Right kidney (tissue), 1 donor: ENCODE measurements at regions not wholly inside any gene's neighbourhood (a gene's known extent, or its start where the extent isn't known, plus 50 kb on each side); places are given as distances from the start of the nearest gene placed in this dataset.
A peak's percentile ranks its signal among the peaks of the same experiment; 100 is the strongest.
"Not testable (repeated sequence)": the region's sequence is repeated elsewhere in the genome, so short reads cannot be mapped to it uniquely, and the experiment has no call there.

Experiments
- DNase-seq: peaks from one replicate; pipeline ENCODE4 v3.0.0-alpha.2; 2016

DNA sequence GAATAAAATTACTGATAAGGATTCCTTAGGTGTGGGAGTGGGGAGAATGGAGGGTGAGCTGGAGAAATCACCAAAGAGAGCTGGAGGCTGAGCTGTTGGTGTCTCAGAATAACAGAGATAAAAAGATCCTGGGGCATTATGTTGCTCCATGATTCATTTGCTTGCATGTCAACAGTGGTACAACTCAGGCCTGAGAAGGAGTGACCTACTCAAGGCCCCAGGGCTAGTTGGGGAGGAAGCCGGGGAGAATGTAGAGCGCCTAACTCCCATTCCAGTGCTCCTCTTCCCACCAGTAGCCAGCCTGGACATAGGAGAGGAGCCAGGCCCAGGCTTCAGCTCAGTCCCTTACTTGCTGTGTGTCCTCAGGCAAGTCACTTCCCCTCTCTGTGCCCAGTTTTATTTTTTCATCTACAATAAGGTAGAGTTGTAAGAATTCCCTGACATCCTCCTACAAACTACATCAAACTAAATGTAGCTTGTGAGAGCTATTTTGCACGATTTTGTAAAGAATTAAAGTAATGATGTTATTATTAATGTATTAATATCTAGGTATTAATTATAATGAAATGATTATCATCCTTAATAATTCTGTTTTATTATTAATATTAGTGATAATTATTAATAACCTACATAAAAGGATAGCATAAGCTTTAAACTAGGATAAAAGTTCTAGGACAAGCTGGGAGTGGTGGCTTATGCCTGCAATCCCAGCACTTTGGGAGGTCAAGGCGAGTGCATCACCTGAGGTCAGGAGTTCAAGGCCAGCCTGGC is 250.9 kb upstream of the SULF2 start:
- DNase-seq: no peak

DNA sequence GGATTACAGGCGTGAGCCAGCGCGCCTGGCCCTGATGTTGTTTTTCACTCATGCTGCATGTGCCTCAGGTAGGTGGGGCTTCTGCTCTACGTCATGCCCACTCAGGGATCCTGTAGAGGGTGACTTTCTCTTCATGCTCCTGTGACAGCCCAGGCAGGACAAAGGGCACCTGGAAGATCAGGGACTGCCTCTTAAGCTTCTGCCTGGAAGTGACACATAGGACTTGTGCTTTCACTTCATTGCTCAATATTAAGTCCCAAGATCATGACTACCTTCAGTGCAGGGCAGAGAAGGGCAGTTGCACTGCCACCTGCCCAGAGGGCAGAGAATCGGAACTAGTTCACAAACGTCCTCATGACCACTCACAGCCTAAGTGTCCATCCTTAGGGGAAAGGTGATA is 249.5 kb upstream of the SULF2 start:
- DNase-seq: no peak

DNA sequence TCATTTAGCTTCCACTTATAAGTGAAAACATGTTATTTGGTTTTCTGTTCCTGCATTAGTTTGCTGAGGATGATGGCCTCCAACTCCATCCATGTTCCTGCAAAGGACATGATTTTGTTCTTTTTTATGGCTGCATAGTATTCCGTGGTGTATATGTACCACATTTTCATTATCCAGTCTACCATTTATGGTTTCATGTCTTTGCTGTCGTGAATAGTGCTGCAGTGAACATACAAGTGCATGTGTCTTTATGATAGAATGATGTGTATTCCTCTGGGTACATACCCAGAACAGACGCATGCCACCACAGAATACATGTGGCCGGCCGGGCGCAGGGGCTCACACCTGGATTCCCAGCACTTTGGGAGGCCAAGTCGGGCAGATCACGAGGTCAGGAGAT is 247.7 kb upstream of the SULF2 start:
- DNase-seq: not testable (repeated sequence)

DNA sequence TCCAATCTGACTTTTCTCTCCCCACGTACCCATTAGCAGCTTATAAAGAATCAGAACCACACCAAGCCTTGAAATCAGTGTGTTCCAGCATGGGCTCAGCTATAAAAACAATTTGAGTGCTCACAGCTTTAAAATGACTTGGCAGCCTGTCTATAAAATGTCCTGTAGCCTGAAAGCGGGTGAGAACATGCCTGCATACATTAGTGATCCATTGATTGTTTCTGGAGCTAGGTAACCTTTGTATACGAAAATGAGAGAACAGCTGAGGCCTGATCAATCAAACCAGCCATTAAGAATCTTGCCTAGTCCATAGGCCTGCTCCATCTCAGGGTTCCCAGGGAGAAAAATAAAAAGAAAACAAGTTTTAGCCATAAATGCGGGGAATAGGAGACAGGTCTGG is 245.8 kb upstream of the SULF2 start:
- no peak for DNase-seq

DNA sequence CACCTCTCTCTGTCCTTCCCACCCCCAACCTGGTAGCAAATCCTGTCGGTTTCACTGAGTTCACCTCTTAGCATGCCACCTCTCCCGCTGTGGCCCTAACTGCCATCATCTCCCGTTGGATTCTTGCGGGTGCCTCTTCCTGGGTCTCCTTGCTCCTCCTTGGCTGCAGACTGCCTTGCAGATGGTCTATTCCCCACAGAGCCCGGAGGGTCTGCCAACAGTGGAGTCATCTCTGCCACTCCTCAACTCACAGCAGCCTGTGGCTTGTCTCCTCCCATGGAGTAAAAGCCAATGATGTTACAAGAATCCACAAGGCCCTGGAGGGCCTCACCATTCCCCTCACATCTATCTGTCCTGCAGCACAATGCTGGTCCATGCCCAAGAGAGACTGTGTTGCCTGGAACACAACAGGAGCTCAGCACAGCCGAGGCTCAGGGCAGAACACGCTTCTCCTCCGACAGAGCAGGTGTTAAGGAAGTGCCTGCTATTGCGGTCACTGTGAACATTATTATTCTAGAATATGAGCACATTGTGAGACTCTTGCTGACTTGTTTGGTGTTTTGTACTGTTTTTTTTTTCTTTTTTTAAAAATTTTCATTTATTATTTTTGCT is 241.8 kb upstream of the SULF2 start:
- no peak for DNase-seq

DNA sequence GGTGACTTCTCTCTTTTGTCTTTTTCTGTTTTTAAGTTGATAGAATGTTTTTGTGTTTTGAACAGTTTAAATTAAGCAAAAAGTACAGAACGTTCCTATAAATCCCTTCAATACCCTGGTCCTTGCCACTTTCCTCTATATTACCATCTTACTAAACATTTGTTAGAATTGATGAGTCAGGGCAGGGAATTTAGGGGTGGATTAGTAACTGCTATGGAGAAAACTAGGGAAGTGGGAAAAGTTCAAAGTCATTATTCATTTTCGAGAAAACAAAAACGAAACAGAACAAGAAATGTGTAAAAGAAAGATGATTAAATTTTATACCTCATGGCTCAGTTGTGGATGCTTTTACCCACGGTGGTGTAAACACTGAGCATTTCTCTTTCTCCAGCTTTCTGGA is 240.4 kb upstream of the SULF2 start:
- no peak for DNase-seq

DNA sequence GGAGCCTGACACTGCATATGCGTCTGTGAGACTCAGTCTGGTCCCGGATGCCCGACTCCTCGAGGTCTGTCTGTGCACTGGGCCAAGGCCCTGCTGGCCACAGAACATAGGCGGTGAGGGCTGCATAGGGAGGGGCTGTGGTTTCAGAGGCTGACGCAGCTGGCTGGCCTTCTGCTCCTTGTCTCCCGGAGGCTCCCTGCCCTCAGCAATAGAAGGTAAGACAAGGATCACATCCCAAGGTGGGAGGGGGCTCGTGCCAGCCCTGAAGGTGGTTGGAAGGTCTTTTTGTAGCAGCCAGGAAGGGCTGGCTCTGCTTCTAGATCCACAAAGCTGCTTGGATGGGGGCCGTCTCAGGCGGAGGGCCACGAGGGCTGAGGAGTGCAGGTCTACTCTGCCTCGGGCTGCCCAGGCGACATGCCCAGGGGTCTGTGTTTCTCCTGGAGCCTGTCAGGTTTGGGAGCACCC is 239.8 kb upstream of the SULF2 start:
- peak; percentile 27 for DNase-seq

DNA sequence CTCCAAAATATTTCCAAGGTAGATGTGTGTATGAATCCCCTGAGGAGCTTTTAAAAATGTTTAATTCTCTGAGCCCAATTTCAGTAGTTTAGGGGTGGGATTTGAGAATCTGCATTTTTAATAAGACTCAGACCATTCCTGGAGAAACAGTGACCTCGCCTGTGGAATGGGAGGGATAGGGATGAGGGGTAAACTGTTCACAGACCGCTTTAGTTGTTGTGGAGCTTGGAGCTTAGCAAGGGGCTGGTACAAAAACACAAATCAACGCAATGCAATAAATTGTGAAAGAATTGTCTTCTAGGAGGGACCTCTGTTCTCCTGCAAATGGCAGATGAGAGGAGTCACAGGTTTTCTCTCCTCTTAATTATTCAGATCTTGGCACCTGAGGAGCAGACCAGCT is 239.3 kb upstream of the SULF2 start:
- DNase-seq: no peak

DNA sequence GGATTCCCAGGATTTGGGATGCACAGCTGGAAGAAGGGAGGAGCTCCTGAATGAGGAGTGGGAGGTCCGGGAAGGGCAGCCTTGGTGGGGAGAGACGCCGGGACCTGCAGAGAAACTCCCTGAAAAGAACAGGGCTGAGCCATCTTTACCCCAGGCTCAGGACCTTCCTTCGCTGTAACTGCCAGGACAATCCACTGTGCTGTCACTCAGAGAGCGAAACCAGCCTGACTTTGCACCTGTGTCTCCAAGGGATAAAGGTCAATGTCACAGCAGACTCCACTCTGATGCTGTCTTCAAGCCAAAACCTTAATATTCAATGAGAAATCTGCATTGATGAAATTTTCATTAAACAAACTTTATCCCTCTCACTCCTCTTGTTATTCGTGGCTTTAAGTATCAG is 235.4 kb upstream of the SULF2 start:
- not testable (repeated sequence) for DNase-seq

DNA sequence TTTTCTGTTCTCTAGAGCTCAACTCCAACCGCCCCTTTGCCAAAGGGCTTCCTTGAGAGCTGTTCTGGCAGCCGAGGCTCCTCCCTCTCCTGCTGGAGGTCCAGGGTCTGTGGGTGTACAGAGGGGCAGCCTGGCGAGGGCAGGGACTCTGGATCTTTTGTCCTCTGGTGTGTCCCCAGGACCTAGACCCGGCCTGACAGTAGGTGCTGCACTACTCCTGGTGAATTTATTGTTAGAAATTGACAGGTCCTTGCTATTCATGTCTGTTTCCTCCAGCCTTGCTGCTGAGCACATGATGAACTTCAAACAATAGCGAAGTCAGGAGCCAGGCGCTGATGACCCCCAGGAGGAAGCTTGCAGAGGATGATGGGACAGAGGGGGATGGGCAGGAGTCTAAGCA is 234.7 kb upstream of the SULF2 start:
- DNase-seq: no peak

DNA sequence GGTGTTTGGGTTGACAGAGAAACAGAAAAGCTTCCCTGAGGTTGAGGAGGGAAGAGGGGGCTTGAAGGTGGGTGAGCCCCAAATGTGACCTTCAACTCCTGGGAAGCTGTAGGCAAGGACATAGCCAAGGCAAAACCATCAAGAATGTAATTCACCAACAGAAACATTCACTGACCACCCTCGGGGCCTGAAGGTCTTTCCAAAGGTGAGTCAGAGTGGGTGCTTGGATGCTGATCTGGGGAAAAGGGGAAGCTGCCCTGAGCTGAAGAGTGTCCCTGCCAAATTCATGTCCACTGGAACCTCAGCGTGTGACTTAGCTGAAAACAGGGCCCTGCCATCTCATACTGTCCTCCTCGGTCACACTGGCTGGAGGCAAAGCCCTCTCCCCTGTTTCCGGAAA is 234.2 kb upstream of the SULF2 start:
- DNase-seq: no peak

DNA sequence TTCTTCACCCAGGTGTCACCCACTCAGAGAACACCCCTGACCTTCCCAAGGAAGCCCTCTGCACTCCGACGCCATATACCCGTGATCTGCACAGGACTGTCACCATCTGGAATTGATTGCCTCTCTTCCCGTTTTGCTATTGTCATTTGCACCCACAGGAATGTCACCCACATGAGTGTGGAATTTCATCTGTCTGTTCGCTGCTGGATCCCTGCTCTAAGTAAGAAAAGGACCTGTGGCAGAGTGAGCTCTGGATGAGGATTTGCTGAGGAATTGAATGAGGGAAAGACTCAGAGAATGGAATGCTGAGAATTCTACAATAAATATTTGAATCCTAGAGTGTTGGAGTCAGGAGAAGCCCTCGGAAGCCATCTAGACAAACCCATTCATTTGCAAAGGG is 233.6 kb upstream of the SULF2 start:
- DNase-seq: not testable (repeated sequence)

DNA sequence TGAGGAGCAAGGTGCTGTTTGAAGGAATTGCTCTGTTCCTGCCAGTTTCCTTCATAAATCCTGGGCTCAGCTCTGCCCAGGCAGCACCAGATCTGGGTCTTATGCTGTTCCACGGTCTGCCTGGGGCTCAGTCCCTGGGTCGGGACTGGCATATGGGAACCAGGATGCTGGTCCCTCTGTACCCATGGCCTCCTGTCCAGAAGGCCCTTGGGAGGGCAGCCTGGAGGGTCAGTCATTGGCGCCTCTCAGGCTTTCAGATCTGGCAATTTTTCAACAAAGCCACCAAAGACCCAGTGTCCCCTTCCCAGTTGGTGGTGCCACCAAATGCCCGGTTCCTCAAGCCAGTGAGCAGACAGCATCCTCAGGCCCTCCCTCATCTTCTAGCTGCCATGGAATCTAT is 232.7 kb upstream of the SULF2 start:
- no peak for DNase-seq

DNA sequence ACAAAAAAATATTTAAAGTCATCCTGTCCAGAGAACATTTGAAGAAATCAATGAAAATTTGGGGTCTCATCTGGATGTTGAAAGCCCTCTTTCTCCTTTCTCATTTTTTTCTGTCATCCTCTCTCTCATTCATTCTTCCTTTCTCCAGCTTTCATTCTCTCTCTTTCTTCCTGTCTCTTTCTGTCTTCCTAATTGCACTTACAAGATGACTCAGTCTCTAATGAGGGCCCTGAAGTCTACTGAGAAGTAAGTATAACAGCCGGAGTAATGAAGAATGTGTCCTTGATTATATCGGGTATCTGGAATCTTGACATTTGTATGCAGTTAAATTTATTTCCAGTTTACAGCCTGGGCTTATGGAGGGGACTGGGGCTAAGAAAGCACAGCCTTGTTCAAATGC is 232.2 kb upstream of the SULF2 start:
- no peak for DNase-seq

DNA sequence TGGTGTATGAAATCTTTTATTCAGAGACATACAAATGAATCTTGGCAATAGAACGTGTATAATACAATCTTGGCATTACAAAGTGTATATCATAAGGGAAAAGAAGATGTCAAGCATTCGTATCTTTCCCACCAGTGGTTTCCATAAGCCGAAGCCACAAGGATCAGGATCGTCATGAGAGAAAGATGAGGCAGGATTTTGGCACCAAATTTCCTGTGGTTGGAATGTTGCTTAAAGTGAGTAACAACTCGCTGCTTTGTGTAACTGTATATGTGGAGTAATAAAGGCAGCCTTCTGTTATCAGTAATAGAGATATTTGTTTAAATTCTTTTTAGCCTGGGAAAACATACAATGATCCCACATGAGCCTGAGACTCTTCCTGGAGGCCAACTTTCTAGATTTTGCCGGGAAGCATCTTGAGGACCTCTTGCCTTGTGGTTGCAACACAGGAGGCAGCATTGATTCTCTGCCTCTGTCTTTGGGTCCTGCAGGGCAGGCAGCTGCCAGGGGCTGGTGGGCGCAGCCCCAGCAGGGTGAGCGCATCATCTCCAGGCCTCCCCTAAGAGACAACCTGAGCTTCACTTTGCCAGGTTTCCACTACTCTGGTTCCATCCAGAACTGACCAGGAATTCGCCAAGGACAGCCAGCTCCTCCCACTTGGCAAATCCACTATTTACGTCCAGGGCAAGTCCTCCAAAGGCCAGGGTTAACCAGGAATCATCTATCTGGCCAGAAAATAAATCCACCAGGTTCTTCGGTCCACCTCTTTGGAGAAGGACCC is 230.9 kb upstream of the SULF2 start:
- DNase-seq: no peak

DNA sequence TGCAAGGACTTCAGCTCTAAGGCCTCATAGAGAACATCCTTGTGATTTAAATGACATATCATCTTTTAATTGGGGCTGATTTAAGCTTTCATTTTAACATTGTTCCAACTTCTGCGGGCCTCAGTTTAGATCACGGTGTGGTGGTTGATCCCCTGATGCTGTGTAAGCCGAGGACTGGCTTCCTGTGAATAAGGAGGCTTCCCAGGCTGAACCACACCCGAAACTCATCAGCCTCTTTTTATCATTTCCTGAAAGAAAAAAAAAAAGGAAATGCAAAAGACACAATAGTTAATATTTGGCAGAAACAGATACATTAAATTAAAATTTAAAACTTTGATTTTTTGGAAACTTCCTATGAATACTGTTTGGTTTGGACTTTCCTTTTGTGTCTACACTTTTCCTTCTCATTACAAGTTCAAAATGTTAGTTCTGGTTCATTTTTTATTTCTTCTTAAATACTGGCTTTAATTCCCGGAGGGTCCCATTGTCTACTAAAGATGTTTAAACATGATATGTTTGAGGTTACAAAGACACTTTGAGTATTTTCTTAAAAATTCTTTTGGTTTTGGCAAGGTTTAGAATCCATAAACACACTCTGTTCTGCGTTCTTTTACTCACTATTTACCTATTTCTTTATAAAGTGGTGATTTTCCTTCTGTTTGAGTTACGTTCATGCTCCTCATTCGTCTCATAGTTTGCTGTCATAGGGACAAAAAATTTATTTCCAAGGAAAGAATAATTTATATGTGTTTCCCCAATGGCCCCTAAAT is 230.0 kb upstream of the SULF2 start:
- no peak for DNase-seq

DNA sequence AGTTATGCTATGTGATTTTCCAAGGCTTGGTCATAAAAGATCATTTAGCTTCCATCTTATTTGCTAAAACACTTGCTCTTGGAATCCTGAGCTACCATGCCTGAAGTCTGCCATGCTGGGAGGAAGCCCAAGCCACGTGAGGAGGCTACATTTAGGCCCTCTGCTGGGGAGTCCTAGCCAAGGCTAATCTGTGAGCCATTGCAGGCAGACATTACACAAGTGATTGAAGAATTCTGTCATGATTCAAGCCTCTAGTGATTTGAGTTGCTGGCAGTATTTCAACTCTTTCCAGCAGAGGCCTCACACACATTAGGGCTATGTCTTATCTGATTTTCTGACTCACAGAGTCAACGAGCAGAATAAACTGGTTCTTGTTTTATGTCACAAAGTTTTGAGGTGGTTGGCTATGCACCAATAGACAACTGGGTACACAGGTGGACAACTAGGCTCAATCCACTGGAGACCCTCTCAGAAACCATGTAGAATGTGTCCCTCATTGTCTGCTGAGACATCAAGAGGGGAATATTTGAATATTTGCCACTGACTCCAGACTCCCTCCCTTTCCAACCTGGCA is 227.2 kb upstream of the SULF2 start:
- DNase-seq: no peak

DNA sequence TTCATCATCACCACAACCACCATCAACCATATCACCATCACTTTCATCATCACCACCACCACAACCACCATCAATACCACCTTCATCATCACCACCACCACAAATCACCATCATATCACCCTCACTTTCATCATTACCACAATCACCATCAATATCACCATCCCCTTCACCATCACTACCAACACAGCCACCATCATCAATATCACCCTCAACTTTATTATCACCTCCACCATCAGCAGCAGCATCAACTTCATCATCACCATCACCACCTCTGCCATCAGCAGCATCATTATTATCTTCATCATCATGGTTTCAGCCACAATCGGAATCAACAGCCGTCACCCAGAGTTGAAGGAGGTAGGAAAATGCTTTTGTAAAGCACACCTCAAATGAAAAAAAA is 225.7 kb upstream of the SULF2 start:
- no peak for DNase-seq

DNA sequence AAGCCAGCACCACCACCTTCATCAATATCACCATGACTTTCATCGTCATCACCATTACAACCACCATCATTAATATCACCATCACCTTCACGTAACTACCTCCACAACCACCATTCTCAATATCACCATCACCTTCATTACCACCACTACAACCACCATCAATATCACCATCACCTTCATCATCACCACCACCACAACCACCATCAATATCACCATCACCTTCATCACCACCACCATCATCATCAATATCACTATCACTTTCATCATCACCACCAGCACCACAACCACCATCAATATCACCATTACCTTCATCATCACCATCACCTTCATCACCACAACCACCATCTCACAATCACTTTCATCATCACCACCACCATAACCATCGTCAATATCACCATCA is 225.3 kb upstream of the SULF2 start:
- DNase-seq: no peak

DNA sequence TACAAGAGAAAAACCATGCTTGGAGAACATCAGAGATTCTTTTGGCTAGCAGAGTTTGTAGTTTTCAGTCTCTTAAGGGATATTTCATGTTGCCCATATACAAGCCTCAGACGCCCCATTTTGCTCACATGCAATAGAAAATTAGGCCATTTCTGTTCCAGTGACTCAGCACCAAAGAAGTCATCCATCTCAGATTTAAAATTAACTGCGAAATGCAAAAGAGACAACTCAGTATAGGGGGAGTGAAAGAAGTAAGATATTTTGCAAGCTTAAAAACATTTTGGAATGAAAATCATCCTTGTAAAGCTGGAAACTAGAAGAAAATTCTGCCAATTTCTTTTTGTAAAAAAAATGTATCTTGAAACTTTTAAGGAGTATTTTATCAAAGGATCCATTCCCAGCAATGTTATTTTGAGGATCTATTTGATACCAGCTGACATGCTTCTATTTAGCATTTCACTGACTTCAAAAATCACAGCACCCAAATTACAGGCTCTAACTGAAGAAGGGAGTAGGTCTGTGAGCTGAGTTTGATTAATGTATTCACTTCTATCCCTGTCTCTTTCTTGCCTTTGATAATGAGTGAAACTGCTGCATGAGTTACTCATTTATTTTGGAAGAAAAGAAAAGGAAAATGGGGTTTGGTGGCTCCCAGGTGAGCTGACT is 223.7 kb upstream of the SULF2 start:
- no peak for DNase-seq

DNA sequence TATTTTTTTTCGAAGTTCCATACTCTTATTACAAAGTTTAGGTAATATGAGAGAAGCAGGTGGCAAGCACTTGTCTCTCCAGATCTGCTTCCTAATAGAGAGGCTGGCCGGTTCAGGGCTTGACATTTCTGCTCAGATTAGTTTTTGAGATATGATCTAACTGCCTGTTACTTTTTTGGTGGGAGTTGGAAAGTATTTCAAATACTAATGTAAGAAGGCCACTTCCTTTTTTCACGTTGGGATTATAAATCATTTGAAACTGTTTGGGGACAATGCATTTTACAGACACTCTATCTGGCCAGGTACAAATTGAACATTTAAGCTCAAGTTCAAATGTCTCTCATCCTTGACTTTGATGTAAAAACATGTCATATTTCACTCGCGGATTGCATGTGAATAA is 222.1 kb upstream of the SULF2 start:
- DNase-seq: no peak
